Activated T-cell treated with anti-CD3 and anti-CD28 coated beads, Interleukin-2, amount 50 U/mL, for 72 hours (primary cell): ENCODE measurements at regions not wholly inside any gene's neighbourhood (a gene's known extent, or its start where the extent isn't known, plus 50 kb on each side); places are given as distances from the start of the nearest gene placed in this dataset.

Experiments used
- ATAC-seq, 2 donors: fragments of 150-1000 bp; cut with Tn5 transposase; replicated peaks in 1 of 2; 2 replicates each; pipeline ENCODE4 v1.10.0; 2021; ENCODE audit warnings: moderate library complexity in 2 of 2, mild to moderate bottlenecking in 1 of 2
- DNase-seq, 2 donors: peaks; one replicate each; pipeline ENCODE4 v3.0.0; 2021 to 2022; ENCODE audit warnings: mixed read lengths in 1 of 2
- H3K27ac Mint-ChIP-seq: one replicate; pipeline ENCODE4 v1.8.0; 2022; ENCODE audit warnings: mild to moderate bottlenecking, moderate library complexity, mixed read lengths
- H3K27me3 Mint-ChIP-seq: one replicate; pipeline ENCODE4 v1.8.0; 2022; ENCODE audit warnings: low read depth, mixed read lengths
- H3K36me3 Mint-ChIP-seq, 2 donors: one replicate each; pipeline ENCODE4 v1.8.0; 2022; ENCODE audit warnings: mixed read lengths in 2 of 2, mild to moderate bottlenecking in 1 of 2; ENCODE audit not compliant: insufficient read depth in 2 of 2
- H3K4me1 Mint-ChIP-seq: one replicate; pipeline ENCODE4 v1.8.0; 2022; ENCODE audit warnings: low read depth, mixed read lengths
- H3K4me3 Mint-ChIP-seq, 2 donors: one replicate each; pipeline ENCODE4 v1.8.0; 2022; ENCODE audit warnings: mild to moderate bottlenecking in 2 of 2, mixed read lengths in 2 of 2, moderate library complexity in 2 of 2
- H3K9me3 Mint-ChIP-seq, 2 donors: one replicate each; pipeline ENCODE4 v1.8.0; 2022; ENCODE audit warnings: mixed read lengths in 2 of 2

DNA sequence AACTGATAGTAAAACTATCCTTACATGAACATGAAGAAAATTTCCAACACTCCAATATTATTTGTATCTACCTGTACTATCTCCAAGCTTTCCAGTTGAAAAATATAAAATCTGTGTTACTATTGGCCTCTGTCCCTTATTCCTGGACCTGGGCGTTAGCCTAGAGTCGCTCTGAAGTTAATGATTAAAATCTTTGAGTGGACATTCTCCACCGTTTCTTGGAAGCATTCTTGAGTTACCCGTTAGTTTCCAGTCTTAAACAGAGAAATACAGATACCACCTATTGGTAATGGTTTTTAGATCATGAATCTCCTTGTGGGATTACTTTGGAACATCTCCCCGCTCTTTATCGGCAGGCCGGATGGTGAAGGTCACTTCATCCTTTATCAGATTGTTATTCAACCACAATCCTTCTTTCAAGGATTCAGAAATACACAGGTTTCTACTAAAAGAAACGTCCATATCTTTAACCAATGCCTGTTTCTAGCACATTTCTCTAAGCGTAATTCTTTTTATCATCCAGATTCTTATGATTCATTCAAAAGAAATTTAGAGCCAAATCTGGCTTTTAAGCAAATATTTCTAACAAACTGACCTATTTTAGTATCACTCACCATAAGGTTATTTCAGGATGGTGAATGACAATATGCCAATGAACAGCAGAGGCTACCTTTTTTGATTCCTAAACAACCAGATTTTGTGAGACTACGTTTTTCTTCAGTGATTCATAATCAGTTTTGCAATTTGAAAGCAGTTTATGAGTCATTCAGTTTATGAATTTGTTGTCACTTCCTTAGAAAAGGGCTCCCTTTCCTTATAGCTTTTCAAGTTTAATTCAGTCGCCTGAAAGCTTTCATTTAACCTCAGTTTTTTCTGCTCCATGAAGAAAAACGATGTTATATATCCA, 70.2 kb upstream of the ERRFI1 start:
- Mint-ChIP-seq H3K36me3 (no peaks in the 10 kb centered on the region), H3K9me3 (no peaks in the 10 kb centered on the region), H3K27me3 (peaks cover 31% of the 10 kb centered on the region), H3K27ac (peak overlapping the region; percentile 99), H3K4me1 (peaks cover 64% of the 10 kb centered on the region), H3K4me3 (peak overlapping the region; percentile 76 to 97)
- DNase-seq (no peak), ATAC-seq (peak; percentile 58 to 59)

DNA sequence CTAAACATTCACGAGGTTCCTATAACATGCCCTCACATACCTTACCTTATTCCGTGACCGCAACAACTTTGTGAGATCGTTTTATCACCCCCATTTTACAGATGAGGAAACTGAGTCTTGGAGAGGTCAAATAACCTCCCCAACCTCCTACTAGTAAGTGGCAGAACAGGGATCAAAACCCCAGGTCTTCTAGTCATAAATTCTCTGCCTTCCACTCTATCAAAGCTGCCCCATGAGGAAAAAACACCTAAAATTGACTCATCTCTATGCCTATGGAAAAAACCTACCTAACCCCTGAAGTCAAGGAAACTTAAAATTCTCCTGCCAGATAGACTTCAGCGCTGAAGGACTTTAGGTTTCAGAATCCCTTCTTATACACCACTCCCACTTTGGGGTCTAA, 69.5 kb upstream of the ERRFI1 start:
- H3K27me3 Mint-ChIP-seq = peaks cover 30% of the 10 kb centered on the region
- no peak for DNase-seq
- H3K27ac Mint-ChIP-seq = no peak overlapping the region
- H3K4me1 Mint-ChIP-seq = peaks cover 72% of the 10 kb centered on the region
- no peaks in the 10 kb centered on the region for H3K36me3 Mint-ChIP-seq
- peak overlapping the region in 1 of 2 donors; percentile 5 for H3K4me3 Mint-ChIP-seq
- no peaks in the 10 kb centered on the region for H3K9me3 Mint-ChIP-seq
- no peak for ATAC-seq

GRCh38 chr1:8094481-8095241, 68.6 kb upstream of the ERRFI1 start:
- Mint-ChIP-seq H3K4me3 (peak overlapping the region; percentile 23 to 36), H3K9me3 (no peaks in the 10 kb centered on the region), H3K27me3 (peaks cover 30% of the 10 kb centered on the region), H3K36me3 (no peaks in the 10 kb centered on the region), H3K27ac (peak overlapping the region; percentile 45), H3K4me1 (peaks cover 81% of the 10 kb centered on the region)
- DNase-seq (no peak), ATAC-seq (no peak)

GRCh38 chr1:8093221-8093980, 67.3 kb upstream of the ERRFI1 start:
- Mint-ChIP-seq H3K9me3 (no peaks in the 10 kb centered on the region), H3K4me3 (no peak overlapping the region), H3K27me3 (peaks cover 30% of the 10 kb centered on the region), H3K36me3 (no peaks in the 10 kb centered on the region), H3K4me1 (peaks cover 83% of the 10 kb centered on the region), H3K27ac (no peak overlapping the region)
- DNase-seq = no peak
- no peak for ATAC-seq

GRCh38 chr1:8092657-8093056, 66.5 kb upstream of the ERRFI1 start:
- H3K4me1 Mint-ChIP-seq = peaks cover 77% of the 10 kb centered on the region
- peaks cover 30% of the 10 kb centered on the region for H3K27me3 Mint-ChIP-seq
- no peaks in the 10 kb centered on the region for H3K36me3 Mint-ChIP-seq
- no peaks in the 10 kb centered on the region for H3K9me3 Mint-ChIP-seq
- no peak overlapping the region for H3K4me3 Mint-ChIP-seq
- no peak overlapping the region for H3K27ac Mint-ChIP-seq
- no peak for ATAC-seq
- DNase-seq = no peak

GRCh38 chr1:8091691-8092090, 65.6 kb upstream of the ERRFI1 start:
- no peaks in the 10 kb centered on the region for H3K36me3 Mint-ChIP-seq
- no peak for ATAC-seq
- no peaks in the 10 kb centered on the region for H3K9me3 Mint-ChIP-seq
- no peak overlapping the region for H3K27ac Mint-ChIP-seq
- no peak for DNase-seq
- H3K4me3 Mint-ChIP-seq = no peak overlapping the region
- peaks cover 40% of the 10 kb centered on the region for H3K27me3 Mint-ChIP-seq
- peaks cover 68% of the 10 kb centered on the region for H3K4me1 Mint-ChIP-seq

DNA sequence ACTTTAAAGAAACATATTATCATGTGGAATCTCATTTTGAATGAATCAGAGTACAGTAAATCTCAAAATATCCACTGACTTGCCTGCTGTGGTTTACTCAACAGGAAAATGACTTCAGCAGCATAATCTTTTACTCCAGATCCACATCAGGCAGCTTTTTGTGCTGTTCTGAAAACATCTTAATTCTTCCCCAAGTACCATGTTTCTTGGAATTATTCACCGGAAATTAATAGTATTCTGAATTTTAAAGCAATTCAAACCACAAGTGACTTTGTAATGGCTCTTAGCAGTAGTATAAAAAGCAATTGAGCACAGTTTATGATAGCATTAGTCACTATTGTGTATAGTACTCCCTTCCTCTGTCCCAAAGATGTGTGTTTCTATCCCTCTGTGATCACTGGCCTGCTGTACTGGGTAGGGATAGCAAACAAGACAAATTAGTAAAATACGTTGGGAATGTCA, 64.2 kb upstream of the ERRFI1 start:
- Mint-ChIP-seq H3K36me3 (no peaks in the 10 kb centered on the region), H3K27ac (peak overlapping the region; percentile 12), H3K4me3 (peak overlapping the region; percentile 3 to 36), H3K27me3 (peaks cover 41% of the 10 kb centered on the region), H3K9me3 (no peaks in the 10 kb centered on the region), H3K4me1 (peaks cover 54% of the 10 kb centered on the region)
- peak; percentile 41 to 61 for ATAC-seq
- DNase-seq = no peak

GRCh38 chr1:8089535-8090228, 63.6 kb upstream of the ERRFI1 start:
- no peaks in the 10 kb centered on the region for H3K36me3 Mint-ChIP-seq
- peak in 1 of 2 donors; percentile 60 for ATAC-seq
- H3K27ac Mint-ChIP-seq = no peak overlapping the region
- no peak for DNase-seq
- peaks cover 48% of the 10 kb centered on the region for H3K4me1 Mint-ChIP-seq
- peak overlapping the region in 1 of 2 donors; percentile 36 for H3K4me3 Mint-ChIP-seq
- H3K27me3 Mint-ChIP-seq = peaks cover 37% of the 10 kb centered on the region
- H3K9me3 Mint-ChIP-seq = no peaks in the 10 kb centered on the region

DNA sequence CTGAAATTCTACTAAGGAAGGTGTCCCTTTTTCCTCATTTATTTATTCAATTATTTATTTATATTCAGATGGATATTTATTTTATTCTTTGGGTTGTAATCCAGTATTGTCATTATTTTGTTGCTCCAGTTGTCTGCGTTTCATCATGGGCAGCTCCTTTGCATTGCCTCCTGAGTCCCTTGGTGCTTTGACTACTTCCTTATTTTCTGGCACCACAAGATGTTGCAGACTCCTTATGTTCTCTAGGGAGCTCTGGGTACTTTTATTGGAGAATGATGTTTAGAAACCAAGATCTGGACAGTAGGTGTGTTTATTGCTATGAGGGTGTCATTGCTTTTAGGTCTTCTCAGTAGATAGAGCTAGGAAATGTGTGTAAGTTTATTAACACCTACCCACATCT, 59.9 kb upstream of the ERRFI1 start:
- H3K9me3 Mint-ChIP-seq = no peaks in the 10 kb centered on the region
- H3K4me3 Mint-ChIP-seq = no peak overlapping the region
- DNase-seq (no peak), ATAC-seq (no peak)
- H3K4me1 Mint-ChIP-seq = peaks cover 22% of the 10 kb centered on the region
- no peaks in the 10 kb centered on the region for H3K36me3 Mint-ChIP-seq
- H3K27ac Mint-ChIP-seq = no peak overlapping the region
- H3K27me3 Mint-ChIP-seq = peaks cover 11% of the 10 kb centered on the region

DNA sequence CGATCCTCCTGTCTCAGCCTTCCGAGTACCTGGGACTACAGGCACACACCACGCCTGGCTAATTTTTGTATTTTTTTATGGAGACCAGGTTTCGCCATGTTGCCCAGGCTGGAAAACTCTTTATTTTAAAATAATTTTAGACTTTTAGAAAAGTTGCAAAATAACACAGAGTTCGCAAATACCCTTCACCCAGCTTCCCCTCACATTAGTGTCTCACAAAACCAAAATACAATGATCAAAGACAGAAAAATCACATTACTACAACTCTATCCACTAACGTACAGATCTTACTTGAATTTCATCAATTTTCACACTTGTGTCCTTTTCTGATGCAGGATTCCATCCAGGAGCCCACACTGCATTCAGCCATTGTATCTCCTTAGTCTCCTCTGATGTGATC, 58.8 kb upstream of the ERRFI1 start:
- Mint-ChIP-seq H3K36me3 (no peaks in the 10 kb centered on the region), H3K4me3 (no peak overlapping the region), H3K27ac (no peak overlapping the region), H3K9me3 (no peaks in the 10 kb centered on the region), H3K27me3 (peaks cover 11% of the 10 kb centered on the region), H3K4me1 (peaks cover 11% of the 10 kb centered on the region)
- DNase-seq = no peak
- ATAC-seq = no peak

- ATAC-seq = no peak
Observed at GRCh38 chr1:8083739-8084484, 57.8 kb upstream of the ERRFI1 start.

GRCh38 chr1:8082945-8083344, 56.8 kb upstream of the ERRFI1 start:
- H3K27me3 Mint-ChIP-seq = peaks cover 11% of the 10 kb centered on the region
- DNase-seq (no peak), ATAC-seq (no peak)
- no peak overlapping the region for H3K4me3 Mint-ChIP-seq
- no peaks in the 10 kb centered on the region for H3K9me3 Mint-ChIP-seq
- H3K27ac Mint-ChIP-seq = no peak overlapping the region
- no peaks in the 10 kb centered on the region for H3K36me3 Mint-ChIP-seq
- peaks cover 7% of the 10 kb centered on the region for H3K4me1 Mint-ChIP-seq

More at GRCh38 chr1:8083739-8084484, 57.8 kb upstream of the ERRFI1 start:
- H3K27ac Mint-ChIP-seq = no peak overlapping the region
- H3K36me3 Mint-ChIP-seq = no peaks in the 10 kb centered on the region
- H3K4me1 Mint-ChIP-seq = peaks cover under 1% of the 10 kb centered on the region
- H3K9me3 Mint-ChIP-seq = no peaks in the 10 kb centered on the region
- DNase-seq = no peak
- H3K4me3 Mint-ChIP-seq = no peak overlapping the region
- H3K27me3 Mint-ChIP-seq = peaks cover 11% of the 10 kb centered on the region
